ENCODE measurements at regions not wholly inside any gene's neighbourhood (a gene's known extent, or its start where the extent isn't known, plus 50 kb on each side); places are given as distances from the start of the nearest gene placed in this dataset.

DNA sequence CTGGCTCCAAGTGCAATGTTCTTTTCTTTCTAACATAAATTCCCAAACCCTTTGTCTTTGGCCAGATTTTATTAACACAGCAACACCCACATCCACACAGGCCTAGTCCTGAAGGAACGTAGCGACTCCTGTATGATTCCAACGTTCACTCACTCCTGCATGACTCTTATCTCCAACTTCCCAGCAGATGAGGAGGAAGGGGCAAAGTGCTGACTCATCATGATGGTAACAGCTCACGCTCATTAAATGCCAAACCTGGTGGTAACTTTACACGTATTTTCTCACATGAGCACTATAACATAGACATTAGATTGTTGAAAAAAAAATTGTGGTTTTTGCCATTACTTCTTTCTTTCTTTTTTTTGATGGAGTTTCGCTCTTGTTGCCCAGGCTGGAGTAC is 1349.5 kb downstream of the EFNA5 start:
- no peak for TF ChIP-seq EZH2 (IDR thresholded peaks at IDR 0.05; ENCODE audit: borderline replicate concordance, low read depth, low read length, poor library complexity, severe bottlenecking)
- TF ChIP-seq, protein P1, sequence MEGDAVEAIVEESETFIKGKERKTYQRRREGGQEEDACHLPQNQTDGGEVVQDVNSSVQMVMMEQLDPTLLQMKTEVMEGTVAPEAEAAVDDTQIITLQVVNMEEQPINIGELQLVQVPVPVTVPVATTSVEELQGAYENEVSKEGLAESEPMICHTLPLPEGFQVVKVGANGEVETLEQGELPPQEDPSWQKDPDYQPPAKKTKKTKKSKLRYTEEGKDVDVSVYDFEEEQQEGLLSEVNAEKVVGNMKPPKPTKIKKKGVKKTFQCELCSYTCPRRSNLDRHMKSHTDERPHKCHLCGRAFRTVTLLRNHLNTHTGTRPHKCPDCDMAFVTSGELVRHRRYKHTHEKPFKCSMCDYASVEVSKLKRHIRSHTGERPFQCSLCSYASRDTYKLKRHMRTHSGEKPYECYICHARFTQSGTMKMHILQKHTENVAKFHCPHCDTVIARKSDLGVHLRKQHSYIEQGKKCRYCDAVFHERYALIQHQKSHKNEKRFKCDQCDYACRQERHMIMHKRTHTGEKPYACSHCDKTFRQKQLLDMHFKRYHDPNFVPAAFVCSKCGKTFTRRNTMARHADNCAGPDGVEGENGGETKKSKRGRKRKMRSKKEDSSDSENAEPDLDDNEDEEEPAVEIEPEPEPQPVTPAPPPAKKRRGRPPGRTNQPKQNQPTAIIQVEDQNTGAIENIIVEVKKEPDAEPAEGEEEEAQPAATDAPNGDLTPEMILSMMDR (conservative IDR thresholded peaks at IDR 0.05; ENCODE audit: low read depth, low read length) = no peak

Measured in A673 (cell line).